CD14-positive monocyte (primary cell): ENCODE measurements at regions not wholly inside any gene's neighbourhood (a gene's known extent, or its start where the extent isn't known, plus 50 kb on each side); places are given as distances from the start of the nearest gene placed in this dataset.

ENCODE experiments used
- DNase-seq, 3 donors: peaks; one replicate each; pipeline ENCODE4 v3.0.0-alpha.2; 2011 to 2022
- H2AFZ ChIP-seq: 2 replicates; pipeline ENCODE4 v1.6.0; 2012; ENCODE audit warnings: mild to moderate bottlenecking, low read depth, low read length, inconsistent platforms; ENCODE audit not compliant: insufficient read depth, poor library complexity, severe bottlenecking
- H3K27ac ChIP-seq, 2 donors: 1 replicate in 1 of 2; 2 replicates in 1 of 2; pipeline ENCODE4 v1.5.1; 2012 to 2013; ENCODE audit warnings: low read length in 2 of 2, control low read depth in 1 of 2, inconsistent platforms in 1 of 2, low read depth in 1 of 2, mild to moderate bottlenecking in 1 of 2
- H3K27me3 ChIP-seq, 2 donors: one replicate each; pipeline versions ENCODE4 v1.6.0 to v1.6.1; 2011 to 2013; ENCODE audit warnings: low read length in 2 of 2; ENCODE audit not compliant: control insufficient read depth in 2 of 2, insufficient read depth in 2 of 2
- H3K36me3 ChIP-seq, 2 donors: replicated peaks in 1 of 2; 1 replicate in 1 of 2; 2 replicates in 1 of 2; pipeline versions ENCODE4 v1.5.1 to v1.6.1; 2012 to 2013; ENCODE audit warnings: low read length in 2 of 2, control low read depth in 1 of 2, inconsistent platforms in 1 of 2, mild to moderate bottlenecking in 1 of 2; ENCODE audit not compliant: insufficient read depth in 2 of 2, control insufficient read depth in 1 of 2
- H3K4me1 ChIP-seq, 2 donors: 1 replicate in 1 of 2; 2 replicates in 1 of 2; pipeline versions ENCODE4 v1.5.1 to v1.6.1; 2012 to 2013; ENCODE audit warnings: low read length in 2 of 2, control low read depth in 1 of 2, inconsistent platforms in 1 of 2, mild to moderate bottlenecking in 1 of 2, moderate library complexity in 1 of 2; ENCODE audit not compliant: insufficient read depth in 2 of 2, control insufficient read depth in 1 of 2
- H3K4me2 ChIP-seq: replicated peaks from 2 replicates; pipeline ENCODE3; 2012; ENCODE audit warnings: low read length, moderate library complexity, mild to moderate bottlenecking; ENCODE audit not compliant: poor library complexity, severe bottlenecking; ENCODE audit errors: extremely low read depth
- H3K4me3 ChIP-seq, 3 experiments: fragments of 200-600 bp in 1 of 3; sonication (generic) in 1 of 3; replicated peaks in 1 of 3; 1 replicate in 2 of 3; 2 replicates in 1 of 3; pipeline ENCODE4 v1.5.1; 2011 to 2013; ENCODE audit warnings: low read length in 3 of 3, mild to moderate bottlenecking in 3 of 3, control low read depth in 2 of 3, low read depth in 2 of 3, inconsistent platforms in 1 of 3, moderate library complexity in 1 of 3
- H3K79me2 ChIP-seq: 2 replicates; pipeline ENCODE4 v1.6.0; 2012; ENCODE audit warnings: mild to moderate bottlenecking, control low read depth, inconsistent platforms, low read length, moderate library complexity; ENCODE audit not compliant: insufficient read depth
- H3K9ac ChIP-seq: 2 replicates; pipeline ENCODE4 v1.6.0; 2017; ENCODE audit warnings: low read length, mild to moderate bottlenecking; ENCODE audit not compliant: insufficient read depth, poor library complexity, severe bottlenecking
- H3K9me3 ChIP-seq, 2 donors: replicated peaks in 1 of 2; 1 replicate in 1 of 2; 2 replicates in 1 of 2; pipeline versions ENCODE4 v1.5.1 to v1.6.1; 2012 to 2013; ENCODE audit warnings: low read length in 2 of 2, control low read depth in 1 of 2; ENCODE audit not compliant: control insufficient read depth in 1 of 2, insufficient read depth in 1 of 2
- H4K20me1 ChIP-seq: 2 replicates; pipeline ENCODE4 v1.6.0; 2012; ENCODE audit warnings: mild to moderate bottlenecking, low read length, control low read depth, moderate library complexity; ENCODE audit not compliant: insufficient read depth
- H3K27ac Mint-ChIP-seq, 7 donors: one replicate each; pipeline ENCODE4 v1.8.0; 2020; ENCODE audit warnings: mild to moderate bottlenecking in 7 of 7, mixed read lengths in 7 of 7, moderate library complexity in 6 of 7, inconsistent platforms in 2 of 7
- H3K27me3 Mint-ChIP-seq, 3 donors: one replicate each; pipeline ENCODE4 v1.8.0; 2021 to 2022; ENCODE audit warnings: low read depth in 3 of 3, mild to moderate bottlenecking in 3 of 3, mixed read lengths in 3 of 3, moderate library complexity in 3 of 3, inconsistent platforms in 1 of 3
- H3K36me3 Mint-ChIP-seq, 2 donors: one replicate each; pipeline ENCODE4 v1.8.0; 2020; ENCODE audit warnings: mixed read lengths in 2 of 2, inconsistent platforms in 1 of 2, mild to moderate bottlenecking in 1 of 2
- H3K4me1 Mint-ChIP-seq: one replicate; pipeline ENCODE4 v1.8.0; 2020; ENCODE audit warnings: mild to moderate bottlenecking, mixed read lengths
- H3K4me3 Mint-ChIP-seq, 2 donors: one replicate each; pipeline ENCODE4 v1.8.0; 2020; ENCODE audit warnings: mild to moderate bottlenecking in 2 of 2, mixed read lengths in 2 of 2, moderate library complexity in 1 of 2
- H3K9me3 Mint-ChIP-seq, 7 donors: one replicate each; pipeline ENCODE4 v1.8.0; 2020 to 2022; ENCODE audit warnings: mixed read lengths in 7 of 7, mild to moderate bottlenecking in 6 of 7, moderate library complexity in 6 of 7, inconsistent platforms in 2 of 7
- intact Hi-C, 2 donors: fragments of 100-400 bp; cut with micrococcal nuclease; formaldehyde crosslinking; loops; one replicate each; pipeline versions ENCODE4 v1.15.0 to v1.15.1; 2023
- TF ChIP-seq, protein P1 (sequence below): fragments of 200-600 bp; IDR thresholded peaks from one replicate; pipeline ENCODE4 v1.8.0; 2022; ENCODE audit warnings: antibody characterized with exemption, mild to moderate bottlenecking

DNA sequence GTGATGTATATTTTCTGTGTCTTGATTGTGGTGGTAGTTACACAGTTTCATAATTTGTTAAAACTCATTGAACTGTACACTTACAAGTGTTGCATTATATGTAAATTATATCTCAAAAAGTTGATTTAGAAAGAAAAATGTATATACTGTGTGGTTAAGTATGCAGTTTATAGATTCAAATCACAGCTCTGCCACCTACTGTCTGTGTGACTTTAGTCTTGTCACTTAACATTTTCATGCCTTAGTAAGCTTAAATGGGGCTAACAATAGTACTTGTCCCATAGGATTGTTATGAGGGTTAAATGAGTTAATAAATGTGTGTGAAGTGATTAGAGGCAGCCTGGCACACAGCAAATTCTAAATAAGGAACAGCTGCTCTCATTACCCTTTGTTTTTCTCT, 120.9 kb upstream of the P2RY1 start:
- TF ChIP-seq, protein P1, sequence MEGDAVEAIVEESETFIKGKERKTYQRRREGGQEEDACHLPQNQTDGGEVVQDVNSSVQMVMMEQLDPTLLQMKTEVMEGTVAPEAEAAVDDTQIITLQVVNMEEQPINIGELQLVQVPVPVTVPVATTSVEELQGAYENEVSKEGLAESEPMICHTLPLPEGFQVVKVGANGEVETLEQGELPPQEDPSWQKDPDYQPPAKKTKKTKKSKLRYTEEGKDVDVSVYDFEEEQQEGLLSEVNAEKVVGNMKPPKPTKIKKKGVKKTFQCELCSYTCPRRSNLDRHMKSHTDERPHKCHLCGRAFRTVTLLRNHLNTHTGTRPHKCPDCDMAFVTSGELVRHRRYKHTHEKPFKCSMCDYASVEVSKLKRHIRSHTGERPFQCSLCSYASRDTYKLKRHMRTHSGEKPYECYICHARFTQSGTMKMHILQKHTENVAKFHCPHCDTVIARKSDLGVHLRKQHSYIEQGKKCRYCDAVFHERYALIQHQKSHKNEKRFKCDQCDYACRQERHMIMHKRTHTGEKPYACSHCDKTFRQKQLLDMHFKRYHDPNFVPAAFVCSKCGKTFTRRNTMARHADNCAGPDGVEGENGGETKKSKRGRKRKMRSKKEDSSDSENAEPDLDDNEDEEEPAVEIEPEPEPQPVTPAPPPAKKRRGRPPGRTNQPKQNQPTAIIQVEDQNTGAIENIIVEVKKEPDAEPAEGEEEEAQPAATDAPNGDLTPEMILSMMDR = no peak
- H3K4me3 ChIP-seq = no peak overlapping the region
- Mint-ChIP-seq H3K36me3 (no peaks in the 10 kb centered on the region), H3K4me3 (no peak overlapping the region), H3K4me1 (peaks cover 3% of the 10 kb centered on the region), H3K27me3 (no peaks in the 10 kb centered on the region), H3K27ac (no peak overlapping the region), H3K9me3 (no peaks in the 10 kb centered on the region)
- no peaks in the 10 kb centered on the region for H4K20me1 ChIP-seq
- intact Hi-C loops = no loop called here
- H3K9ac ChIP-seq = no peak overlapping the region
- no peaks in the 10 kb centered on the region for H3K27me3 ChIP-seq
- no peaks in the 10 kb centered on the region for H3K36me3 ChIP-seq
- H3K79me2 ChIP-seq = no peaks in the 10 kb centered on the region
- H3K9me3 ChIP-seq = no peaks in the 10 kb centered on the region
- H2AFZ ChIP-seq = no peak overlapping the region
- peaks cover 0 to 1% of the 10 kb centered on the region in 2 donors for H3K4me1 ChIP-seq
- H3K4me2 ChIP-seq = no peak overlapping the region
- DNase-seq = no peak
- no peak overlapping the region for H3K27ac ChIP-seq

DNA sequence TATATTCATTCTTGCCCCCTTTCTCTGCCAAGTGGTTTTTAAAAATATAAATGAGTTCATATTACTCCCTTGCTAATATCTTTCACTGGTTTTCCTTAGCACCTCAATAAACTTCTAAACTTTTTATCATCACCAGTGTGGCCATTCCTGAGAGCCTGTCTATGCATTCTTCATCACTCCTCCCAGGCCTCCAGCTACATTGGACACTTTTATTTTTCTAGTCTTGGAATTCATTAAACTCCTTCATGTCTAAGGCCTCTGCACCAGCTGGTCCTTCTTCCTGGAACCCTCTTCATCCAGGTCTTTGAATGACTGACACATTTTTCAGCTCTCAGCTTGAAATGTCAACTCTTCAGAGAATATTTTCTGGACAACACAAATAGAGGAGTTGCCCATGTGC, 120.4 kb upstream of the P2RY1 start:
- H3K4me1 ChIP-seq = peaks cover 0 to 3% of the 10 kb centered on the region in 2 donors
- H3K27ac Mint-ChIP-seq = no peak overlapping the region

More for the DNA sequence above, 120.4 kb upstream of the P2RY1 start:
- Mint-ChIP-seq H3K4me1 (peaks cover 6% of the 10 kb centered on the region), H3K9me3 (no peaks in the 10 kb centered on the region), H3K36me3 (no peaks in the 10 kb centered on the region), H3K4me3 (no peak overlapping the region), H3K27me3 (no peaks in the 10 kb centered on the region)
- H3K9ac ChIP-seq = no peak overlapping the region
- intact Hi-C loops = no loop called here
- H3K36me3 ChIP-seq = no peaks in the 10 kb centered on the region
- no peak overlapping the region for H3K4me2 ChIP-seq
- no peaks in the 10 kb centered on the region for H4K20me1 ChIP-seq
- no peak overlapping the region for H2AFZ ChIP-seq
- TF ChIP-seq, protein P1 = no peak
- H3K9me3 ChIP-seq = no peaks in the 10 kb centered on the region
- no peak overlapping the region for H3K27ac ChIP-seq
- H3K4me3 ChIP-seq = no peak overlapping the region
- no peaks in the 10 kb centered on the region for H3K27me3 ChIP-seq
- H3K79me2 ChIP-seq = no peaks in the 10 kb centered on the region
- DNase-seq = no peak
